OCI-LY3 (cell line): ENCODE measurements at regions not wholly inside any gene's neighbourhood (a gene's known extent, or its start where the extent isn't known, plus 50 kb on each side); places are given as distances from the start of the nearest gene placed in this dataset.

Source experiments
- H2AFZ ChIP-seq: fragments of 200-600, 300-600 bp; shearing (Covaris generic); 2 replicates; pipeline ENCODE4 v1.6.0; 2014; ENCODE audit warnings: antibody characterized with exemption, low read depth, low read length
- H3K27ac ChIP-seq: fragments of 200-600, 300-600 bp; sonication (generic); 2 replicates; pipeline ENCODE4 v1.5.1; 2014; ENCODE audit warnings: mild to moderate bottlenecking, low read length, moderate library complexity, mixed read lengths
- H3K27me3 ChIP-seq: fragments of 200-600, 300-600 bp; sonication (generic); 2 replicates; pipeline ENCODE4 v1.6.1; 2014; ENCODE audit warnings: low read depth, low read length, mixed read lengths
- H3K36me3 ChIP-seq: fragments of 200-600, 300-600 bp; sonication (generic); replicated peaks from 2 replicates; pipeline ENCODE3; 2014; ENCODE audit warnings: low read depth, low read length, mixed read lengths
- H3K4me1 ChIP-seq: fragments of 300-600, 200-600 bp; sonication (generic); 2 replicates; pipeline ENCODE4 v1.6.1; 2014; ENCODE audit warnings: low read length, mixed read lengths
- H3K4me2 ChIP-seq: fragments of 200-600, 300-600 bp; sonication (generic); 2 replicates; pipeline ENCODE4 v1.6.1; 2014; ENCODE audit warnings: low read length, mixed read lengths
- H3K4me3 ChIP-seq: fragments of 300-600, 200-600 bp; sonication (generic); 2 replicates; pipeline ENCODE4 v1.5.1; 2014; ENCODE audit warnings: antibody characterized with exemption, mild to moderate bottlenecking, low read length, moderate library complexity
- H3K79me2 ChIP-seq: fragments of 300-600, 200-600 bp; shearing (Covaris generic); 2 replicates; pipeline ENCODE4 v1.6.1; 2014; ENCODE audit warnings: mild to moderate bottlenecking, low read length, mixed read lengths
- H3K9ac ChIP-seq: fragments of 300-600, 200-600 bp; shearing (Covaris generic); 2 replicates; pipeline ENCODE4 v1.6.0; 2014; ENCODE audit warnings: mild to moderate bottlenecking, low read length, moderate library complexity
- H3K9me3 ChIP-seq: fragments of 200-600, 300-600 bp; shearing (Covaris generic); 2 replicates; pipeline ENCODE4 v1.6.1; 2014; ENCODE audit warnings: low read length, mixed read lengths; ENCODE audit not compliant: insufficient read depth
- H4K20me1 ChIP-seq: fragments of 200-600, 300-600 bp; sonication (generic); 2 replicates; pipeline ENCODE4 v1.6.1; 2016; ENCODE audit warnings: low read length, mixed read lengths; ENCODE audit not compliant: insufficient read depth
- CTCF ChIP-seq: fragments of 200-600, 300-600 bp; sonication (generic); IDR thresholded peaks from 2 replicates; pipeline ENCODE4 v1.5.1; 2014; ENCODE audit warnings: antibody characterized with exemption, low read length, low read depth
- EZH2phosphoT487 ChIP-seq: fragments of 200-600 bp; shearing (Covaris generic); IDR thresholded peaks from 2 replicates; pipeline ENCODE4 v1.6.1; 2018; ENCODE audit warnings: antibody characterized with exemption, mixed run types, low read depth

DNA sequence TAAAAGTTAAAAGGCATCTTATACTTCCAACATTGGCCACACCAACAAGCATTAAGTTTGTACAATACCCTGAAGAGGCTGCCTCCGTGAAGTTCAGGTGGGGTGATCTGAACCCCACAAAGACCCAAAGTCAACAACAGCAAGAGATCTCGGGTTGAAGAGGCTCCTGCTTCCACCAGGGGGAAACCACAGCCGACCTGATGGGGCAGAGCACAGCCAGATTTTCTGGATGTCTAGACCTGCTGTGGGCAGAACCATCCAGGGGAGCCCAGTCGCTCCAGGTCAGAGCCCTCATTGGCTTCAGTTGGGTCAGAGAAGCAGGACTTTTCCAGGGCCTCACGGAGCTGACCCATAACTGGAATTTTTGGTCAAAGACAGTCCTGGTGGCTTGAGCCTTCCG, 66.5 kb upstream of the ACKR3 start:
- H3K4me2 ChIP-seq = no peak overlapping the region
- TF ChIP-seq EZH2phosphoT487 = no peak
- no peak for TF ChIP-seq CTCF
- H2AFZ ChIP-seq = no peak overlapping the region
- H3K9ac ChIP-seq = no peak overlapping the region
- H3K4me3 ChIP-seq = no peak overlapping the region
- no peaks in the 10 kb centered on the region for H3K9me3 ChIP-seq
- no peaks in the 10 kb centered on the region for H3K27me3 ChIP-seq
- no peaks in the 10 kb centered on the region for H4K20me1 ChIP-seq
- no peaks in the 10 kb centered on the region for H3K36me3 ChIP-seq
- H3K27ac ChIP-seq = no peak overlapping the region
- no peaks in the 10 kb centered on the region for H3K79me2 ChIP-seq
- H3K4me1 ChIP-seq = no peaks in the 10 kb centered on the region

DNA sequence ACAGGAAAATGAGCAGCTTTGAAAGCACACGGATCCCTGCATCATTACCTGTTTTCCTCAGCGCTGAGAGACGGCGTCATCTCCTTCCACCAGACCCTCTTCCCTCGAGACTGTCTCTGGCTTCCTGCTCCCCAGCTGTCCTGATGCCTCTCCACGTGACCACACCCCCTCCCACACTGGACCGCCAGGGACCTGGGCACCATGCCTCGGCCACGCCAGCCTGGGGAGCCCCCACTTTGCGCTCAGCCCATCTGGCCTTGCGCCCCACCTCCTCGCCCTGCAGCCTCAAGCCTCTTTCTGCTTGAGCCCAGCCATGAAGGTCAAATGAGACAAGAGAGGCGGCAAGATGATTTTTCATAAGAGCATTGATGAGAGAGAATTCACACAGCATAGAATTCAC, 66.0 kb upstream of the ACKR3 start:
- Histone ChIP-seq H3K27ac (no peak overlapping the region), H2AFZ (no peak overlapping the region), H3K79me2 (no peaks in the 10 kb centered on the region), H3K9me3 (no peaks in the 10 kb centered on the region), H3K4me1 (no peaks in the 10 kb centered on the region), H3K9ac (no peak overlapping the region), H3K4me3 (no peak overlapping the region), H3K36me3 (no peaks in the 10 kb centered on the region), H4K20me1 (no peaks in the 10 kb centered on the region), H3K4me2 (no peak overlapping the region), H3K27me3 (no peaks in the 10 kb centered on the region)
- TF ChIP-seq CTCF (no peak), EZH2phosphoT487 (no peak)

DNA sequence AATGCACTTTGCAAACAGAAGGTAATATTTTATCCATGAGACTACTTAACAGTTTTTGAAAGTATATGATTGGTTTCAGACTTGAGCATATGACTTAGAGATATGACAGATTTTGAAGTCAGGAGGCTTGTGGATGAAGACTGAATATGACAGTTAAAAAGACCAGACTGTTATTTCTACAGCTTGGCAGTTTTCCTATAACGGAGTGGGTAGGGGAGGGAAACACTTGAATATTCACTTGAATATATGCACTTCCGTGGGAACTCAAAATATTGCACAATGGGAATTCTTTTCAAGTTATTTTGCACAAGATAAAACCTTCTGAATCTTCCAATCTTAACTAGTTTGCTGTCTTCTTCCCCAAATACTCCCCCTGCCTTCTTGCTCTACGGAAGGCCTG, 64.6 kb upstream of the ACKR3 start:
- TF ChIP-seq EZH2phosphoT487 (no peak), CTCF (no peak)
- Histone ChIP-seq H3K36me3 (no peaks in the 10 kb centered on the region), H3K27me3 (peaks cover 7% of the 10 kb centered on the region), H3K4me3 (no peak overlapping the region), H3K27ac (no peak overlapping the region), H3K79me2 (no peaks in the 10 kb centered on the region), H3K9me3 (no peaks in the 10 kb centered on the region), H4K20me1 (no peaks in the 10 kb centered on the region), H3K4me2 (no peak overlapping the region), H3K9ac (no peak overlapping the region), H3K4me1 (no peaks in the 10 kb centered on the region), H2AFZ (no peak overlapping the region)

- Histone ChIP-seq H3K27ac (no peak overlapping the region), H3K4me3 (no peak overlapping the region), H2AFZ (no peak overlapping the region), H3K79me2 (no peaks in the 10 kb centered on the region), H3K36me3 (no peaks in the 10 kb centered on the region), H3K9ac (no peak overlapping the region), H3K27me3 (peaks cover 11% of the 10 kb centered on the region), H3K9me3 (no peaks in the 10 kb centered on the region), H4K20me1 (no peaks in the 10 kb centered on the region), H3K4me1 (no peaks in the 10 kb centered on the region), H3K4me2 (no peak overlapping the region)
- no peak for TF ChIP-seq EZH2phosphoT487
- TF ChIP-seq CTCF = no peak
These were observed 64.0 kb upstream of the ACKR3 start for GRCh38 chr2:236505648-236506047.
